Peyer's patch (tissue), 4 donors: ENCODE measurements at regions not wholly inside any gene's neighbourhood (a gene's known extent, or its start where the extent isn't known, plus 50 kb on each side); places are given as distances from the start of the nearest gene placed in this dataset.

Source experiments
- CTCF ChIP-seq, 6 experiments: fragments of 450-650 bp in 4 of 6; fragments of 200-600 bp in 2 of 6; sonication (generic) in 1 of 6; IDR thresholded peaks; one replicate each; pipeline ENCODE4 v1.5.1; 2017 to 2019; ENCODE audit warnings: antibody characterized with exemption in 6 of 6, mild to moderate bottlenecking in 3 of 6, moderate library complexity in 1 of 6
- POLR2A ChIP-seq, 2 donors: fragments of 450-650 bp; IDR thresholded peaks; one replicate each; pipeline ENCODE4 v1.5.1; 2017; ENCODE audit warnings: antibody characterized with exemption in 2 of 2, mild to moderate bottlenecking in 2 of 2, moderate library complexity in 2 of 2

DNA sequence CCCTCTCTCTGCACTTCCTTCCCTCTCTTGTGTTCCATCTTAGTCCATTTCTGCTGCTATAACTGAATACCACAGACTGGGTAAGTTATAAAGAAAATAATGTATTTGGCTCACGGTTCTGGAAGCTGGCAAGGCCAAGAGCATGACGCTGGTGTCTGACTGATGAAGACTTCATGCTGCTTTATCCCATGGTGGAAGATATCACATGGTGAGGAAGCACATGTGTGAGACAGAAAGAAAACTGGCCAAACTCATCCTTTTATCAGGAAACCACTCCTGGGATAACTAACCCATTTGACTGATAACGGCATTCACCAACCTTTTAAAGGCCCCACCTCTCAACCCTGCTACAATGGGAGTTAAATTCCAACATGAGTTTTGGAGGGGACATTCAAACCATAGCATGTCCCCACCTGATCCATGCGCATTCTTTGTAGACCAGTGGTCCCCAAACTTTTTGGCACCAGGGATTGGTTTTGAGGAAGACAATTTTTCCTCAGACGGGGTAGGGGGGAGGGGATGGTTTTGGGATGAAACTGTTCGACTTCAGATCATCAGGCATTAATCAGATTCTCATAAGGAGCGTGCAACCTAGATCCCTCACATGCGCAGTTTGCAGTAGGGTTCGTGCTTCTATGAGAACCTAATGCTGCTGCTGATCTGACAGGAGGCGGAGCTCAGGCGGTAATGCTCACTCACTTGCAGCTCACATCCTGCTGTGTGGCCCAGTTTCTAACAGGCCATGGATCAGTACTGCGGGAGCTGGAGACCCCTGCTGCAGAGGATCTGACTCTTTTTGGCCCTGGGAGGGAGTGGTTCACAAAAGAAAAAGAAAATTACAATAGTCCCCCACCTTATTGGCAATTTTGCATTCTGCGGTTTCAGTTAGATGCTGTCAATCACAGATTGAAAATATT is 61.6 kb upstream of the SMOX start:
- TF ChIP-seq POLR2A (IDR thresholded peaks at IDR 0.05) (no peak), CTCF (IDR thresholded peaks at IDR 0.05) (no peak)
